Neural progenitor cell (in vitro differentiated cells): ENCODE measurements at regions not wholly inside any gene's neighbourhood (a gene's known extent, or its start where the extent isn't known, plus 50 kb on each side); places are given as distances from the start of the nearest gene placed in this dataset.
"Not testable (repeated sequence)": the region's sequence is repeated elsewhere in the genome, so short reads cannot be mapped to it uniquely, and the experiment has no call there.

ENCODE experiments used
- EZH2 ChIP-seq: fragments of 200-600 bp; sonication (generic); IDR thresholded peaks from 2 replicates; pipeline ENCODE4 v1.6.1; 2017; ENCODE audit warnings: antibody characterized with exemption, mild to moderate bottlenecking, moderate library complexity
- TF ChIP-seq, protein P1 (sequence below): fragments of 200-600 bp; sonication (generic); IDR thresholded peaks from 2 replicates; pipeline ENCODE4 v1.5.1; 2017; ENCODE audit warnings: antibody characterized with exemption, mild to moderate bottlenecking

DNA sequence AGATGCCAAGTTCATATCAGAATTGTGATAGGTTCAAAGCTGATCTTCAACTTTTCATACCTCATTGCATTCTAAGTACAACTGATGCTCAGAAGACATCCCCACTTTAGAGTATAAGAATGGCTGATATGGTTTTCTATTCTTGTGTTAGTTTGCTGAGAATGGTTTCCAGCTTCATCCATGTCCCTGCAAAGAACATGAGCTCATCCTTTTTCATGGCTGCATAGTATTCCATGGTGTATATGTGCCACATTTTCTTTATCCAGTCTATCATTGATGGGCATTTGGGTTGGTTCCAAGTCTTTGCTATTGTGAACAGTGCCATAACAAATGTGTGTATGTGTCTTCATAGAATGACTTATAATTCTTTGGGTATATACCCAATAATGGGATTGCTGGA lies 184.5 kb upstream of the RBM19 start:
- TF ChIP-seq, protein P1, sequence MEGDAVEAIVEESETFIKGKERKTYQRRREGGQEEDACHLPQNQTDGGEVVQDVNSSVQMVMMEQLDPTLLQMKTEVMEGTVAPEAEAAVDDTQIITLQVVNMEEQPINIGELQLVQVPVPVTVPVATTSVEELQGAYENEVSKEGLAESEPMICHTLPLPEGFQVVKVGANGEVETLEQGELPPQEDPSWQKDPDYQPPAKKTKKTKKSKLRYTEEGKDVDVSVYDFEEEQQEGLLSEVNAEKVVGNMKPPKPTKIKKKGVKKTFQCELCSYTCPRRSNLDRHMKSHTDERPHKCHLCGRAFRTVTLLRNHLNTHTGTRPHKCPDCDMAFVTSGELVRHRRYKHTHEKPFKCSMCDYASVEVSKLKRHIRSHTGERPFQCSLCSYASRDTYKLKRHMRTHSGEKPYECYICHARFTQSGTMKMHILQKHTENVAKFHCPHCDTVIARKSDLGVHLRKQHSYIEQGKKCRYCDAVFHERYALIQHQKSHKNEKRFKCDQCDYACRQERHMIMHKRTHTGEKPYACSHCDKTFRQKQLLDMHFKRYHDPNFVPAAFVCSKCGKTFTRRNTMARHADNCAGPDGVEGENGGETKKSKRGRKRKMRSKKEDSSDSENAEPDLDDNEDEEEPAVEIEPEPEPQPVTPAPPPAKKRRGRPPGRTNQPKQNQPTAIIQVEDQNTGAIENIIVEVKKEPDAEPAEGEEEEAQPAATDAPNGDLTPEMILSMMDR, result not testable (repeated sequence)
- not testable (repeated sequence) for TF ChIP-seq EZH2
